A549 (cell line): ENCODE measurements at regions not wholly inside any gene's neighbourhood (a gene's known extent, or its start where the extent isn't known, plus 50 kb on each side); places are given as distances from the start of the nearest gene placed in this dataset.

ENCODE experiments used
- BHLHE40 ChIP-seq: IDR thresholded peaks from 2 replicates; pipeline ENCODE4 v1.6.1; 2012; ENCODE audit warnings: low read depth, low read length, inconsistent platforms
- CBX2 ChIP-seq: fragments of 200-600 bp; sonication (generic); IDR thresholded peaks from 2 replicates; pipeline ENCODE4 v1.6.1; 2016; ENCODE audit warnings: low read depth, mild to moderate bottlenecking, borderline replicate concordance
- CHD4 ChIP-seq: fragments of 200-600 bp; sonication (generic); IDR thresholded peaks from 2 replicates; pipeline ENCODE4 v1.6.1; 2016; ENCODE audit warnings: antibody characterized with exemption, mild to moderate bottlenecking, borderline replicate concordance
- CTCF ChIP-seq: fragments of >200 bp; sonication (Bioruptor Twin); formaldehyde crosslinking; IDR thresholded peaks from 3 replicates; pipeline ENCODE4 v1.5.1; 2016
- MAFK ChIP-seq: fragments of 450-650 bp; IDR thresholded peaks from 2 replicates; pipeline ENCODE4 v1.6.1; 2014; ENCODE audit not compliant: partially characterized antibody
- MAX ChIP-seq: IDR thresholded peaks from 2 replicates; pipeline ENCODE4 v1.6.1; 2012
- POLR2A ChIP-seq: IDR thresholded peaks from 2 replicates; pipeline ENCODE4 v1.6.1; 2012; ENCODE audit warnings: mild to moderate bottlenecking, low read length
- POLR2AphosphoS2 ChIP-seq: conservative IDR thresholded peaks from 2 replicates; pipeline ENCODE4 v1.6.1; 2012; ENCODE audit warnings: low read length, improper control_type of control experiment, inconsistent platforms
- RAD21 ChIP-seq, 2 experiments: fragments of >200 bp in 1 of 2; sonication (Bioruptor Twin) in 1 of 2; formaldehyde crosslinking in 1 of 2; IDR thresholded peaks in 1 of 2; conservative IDR thresholded peaks in 1 of 2; 2 replicates in 1 of 2; 3 replicates in 1 of 2; pipeline ENCODE4 v1.6.1; 2012 to 2018; ENCODE audit warnings: inconsistent platforms in 1 of 2
- REST ChIP-seq: fragments of 200-600 bp; sonication (generic); IDR thresholded peaks from 2 replicates; pipeline ENCODE4 v1.6.1; 2016; ENCODE audit warnings: antibody characterized with exemption, mild to moderate bottlenecking, moderate library complexity
- RFX5 ChIP-seq: fragments of 450-650 bp; IDR thresholded peaks from 2 replicates; pipeline ENCODE4 v1.7.1; 2014; ENCODE audit warnings: antibody characterized with exemption, mild to moderate bottlenecking, moderate library complexity
- TP53 ChIP-seq: fragments of 250-450 bp; sonication (Bioruptor Pico); IDR thresholded peaks from 2 replicates; pipeline ENCODE4 v1.5.0; 2021; ENCODE audit warnings: mild to moderate bottlenecking, moderate library complexity

- TF ChIP-seq CTCF, result no peak
- TF ChIP-seq BHLHE40, result no peak
- TF ChIP-seq CBX2, result no peak
- no peak for TF ChIP-seq RAD21 (conservative IDR thresholded peaks at IDR 0.05 in 1 of 2, IDR thresholded peaks at IDR 0.05 in 1 of 2)
- no peak for TF ChIP-seq REST
- no peak for TF ChIP-seq POLR2AphosphoS2
- no peak for TF ChIP-seq MAFK
- no peak for TF ChIP-seq POLR2A
- no peak for TF ChIP-seq MAX
- no peak for TF ChIP-seq TP53 (CRISPR knock-in tag)
- TF ChIP-seq RFX5, result no peak
- no peak for TF ChIP-seq CHD4
These were observed 1668.0 kb upstream of the C9orf72 start for GRCh38 chr9:29241320-29241719.
